ENCODE measurements at regions not wholly inside any gene's neighbourhood (a gene's known extent, or its start where the extent isn't known, plus 50 kb on each side); places are given as distances from the start of the nearest gene placed in this dataset.

DNA sequence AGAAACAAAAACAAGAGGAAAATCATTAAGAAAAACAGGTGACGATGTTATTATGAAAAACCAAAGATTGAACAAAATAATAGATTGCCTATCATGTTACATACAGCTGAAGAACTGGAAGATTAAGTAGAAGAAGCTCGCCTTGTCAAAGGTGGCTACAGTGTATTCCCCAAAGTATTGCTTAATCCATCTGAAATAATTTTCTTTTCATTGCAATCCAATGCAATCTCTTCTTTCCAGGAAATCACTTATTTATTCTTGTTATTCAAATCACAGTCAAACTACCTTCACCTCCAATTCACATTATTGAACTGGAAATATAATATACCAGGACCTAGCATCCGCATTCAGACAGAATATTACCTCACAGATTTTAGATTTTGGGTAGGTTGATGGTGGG, 235.9 kb downstream of the AHR start:
- Histone ChIP-seq H3K27me3 (no peaks in the 10 kb centered on the region), H3K4me1 (ENCODE audit: control insufficient read depth in 1 of 2, insufficient read depth in 1 of 2, low read depth in 1 of 2, low read length in 1 of 2) (no peaks in the 10 kb centered on the region), H3K9me3 (no peaks in the 10 kb centered on the region), H3K36me3 (no peaks in the 10 kb centered on the region), H3K27ac (no peak overlapping the region), H3K4me3 (ENCODE audit: low read depth in 1 of 2, low read length in 1 of 2) (no peak overlapping the region)
- TF ChIP-seq, protein P1, sequence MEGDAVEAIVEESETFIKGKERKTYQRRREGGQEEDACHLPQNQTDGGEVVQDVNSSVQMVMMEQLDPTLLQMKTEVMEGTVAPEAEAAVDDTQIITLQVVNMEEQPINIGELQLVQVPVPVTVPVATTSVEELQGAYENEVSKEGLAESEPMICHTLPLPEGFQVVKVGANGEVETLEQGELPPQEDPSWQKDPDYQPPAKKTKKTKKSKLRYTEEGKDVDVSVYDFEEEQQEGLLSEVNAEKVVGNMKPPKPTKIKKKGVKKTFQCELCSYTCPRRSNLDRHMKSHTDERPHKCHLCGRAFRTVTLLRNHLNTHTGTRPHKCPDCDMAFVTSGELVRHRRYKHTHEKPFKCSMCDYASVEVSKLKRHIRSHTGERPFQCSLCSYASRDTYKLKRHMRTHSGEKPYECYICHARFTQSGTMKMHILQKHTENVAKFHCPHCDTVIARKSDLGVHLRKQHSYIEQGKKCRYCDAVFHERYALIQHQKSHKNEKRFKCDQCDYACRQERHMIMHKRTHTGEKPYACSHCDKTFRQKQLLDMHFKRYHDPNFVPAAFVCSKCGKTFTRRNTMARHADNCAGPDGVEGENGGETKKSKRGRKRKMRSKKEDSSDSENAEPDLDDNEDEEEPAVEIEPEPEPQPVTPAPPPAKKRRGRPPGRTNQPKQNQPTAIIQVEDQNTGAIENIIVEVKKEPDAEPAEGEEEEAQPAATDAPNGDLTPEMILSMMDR (IDR thresholded peaks at IDR 0.05): no peak

DNA sequence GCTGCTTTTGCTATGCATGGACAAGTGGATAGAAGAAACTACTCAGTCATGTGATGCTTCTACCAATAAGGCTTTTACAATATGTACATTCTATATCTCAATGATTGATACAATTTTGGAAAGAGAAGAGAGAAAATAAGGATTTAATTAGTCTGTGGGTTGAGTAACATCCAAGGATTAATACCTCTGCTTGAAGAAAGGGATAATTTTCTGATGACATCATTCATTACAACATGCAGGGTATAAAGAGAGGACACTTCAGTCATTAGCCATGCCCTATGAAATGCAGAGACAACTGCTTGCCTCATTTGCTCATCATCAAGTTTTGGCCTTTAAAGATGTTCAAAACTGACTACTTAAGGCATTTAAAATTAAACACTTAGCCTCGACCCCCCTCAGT, 237.3 kb downstream of the AHR start:
- no peaks in the 10 kb centered on the region for H3K27me3 ChIP-seq
- H3K27ac ChIP-seq: no peak overlapping the region
- TF ChIP-seq, protein P1 (IDR thresholded peaks at IDR 0.05): no peak
- no peaks in the 10 kb centered on the region for H3K4me1 ChIP-seq (ENCODE audit: control insufficient read depth in 1 of 2, insufficient read depth in 1 of 2, low read depth in 1 of 2, low read length in 1 of 2)
- no peaks in the 10 kb centered on the region for H3K9me3 ChIP-seq
- H3K36me3 ChIP-seq: no peaks in the 10 kb centered on the region
- no peak overlapping the region for H3K4me3 ChIP-seq (ENCODE audit: low read depth in 1 of 2, low read length in 1 of 2)

DNA sequence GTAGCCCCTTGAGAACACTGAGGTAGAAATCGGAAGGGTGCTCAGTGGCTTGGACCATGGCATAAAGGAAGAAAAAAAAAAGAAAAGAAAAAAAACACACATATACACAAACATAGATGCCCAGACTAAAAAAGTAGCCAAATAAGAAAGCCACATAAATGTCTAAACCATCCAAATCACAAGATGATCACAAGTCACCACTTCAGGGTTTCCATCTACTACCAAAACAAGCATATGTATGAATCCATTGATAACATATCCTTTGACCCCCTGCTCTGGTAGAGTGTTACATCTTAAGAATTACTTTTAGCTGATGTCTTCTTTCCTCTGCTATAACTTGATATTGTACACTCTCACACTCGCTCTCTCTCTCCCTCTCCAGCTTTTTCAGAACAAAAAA, 245.9 kb downstream of the AHR start:
- no peaks in the 10 kb centered on the region for H3K4me1 ChIP-seq (ENCODE audit: control insufficient read depth in 1 of 2, insufficient read depth in 1 of 2, low read depth in 1 of 2, low read length in 1 of 2)
- no peaks in the 10 kb centered on the region for H3K36me3 ChIP-seq
- no peaks in the 10 kb centered on the region for H3K27me3 ChIP-seq
- H3K4me3 ChIP-seq (ENCODE audit: low read depth in 1 of 2, low read length in 1 of 2): no peak overlapping the region
- H3K9me3 ChIP-seq: no peaks in the 10 kb centered on the region
- TF ChIP-seq, protein P1 (IDR thresholded peaks at IDR 0.05): no peak
- H3K27ac ChIP-seq: no peak overlapping the region

DNA sequence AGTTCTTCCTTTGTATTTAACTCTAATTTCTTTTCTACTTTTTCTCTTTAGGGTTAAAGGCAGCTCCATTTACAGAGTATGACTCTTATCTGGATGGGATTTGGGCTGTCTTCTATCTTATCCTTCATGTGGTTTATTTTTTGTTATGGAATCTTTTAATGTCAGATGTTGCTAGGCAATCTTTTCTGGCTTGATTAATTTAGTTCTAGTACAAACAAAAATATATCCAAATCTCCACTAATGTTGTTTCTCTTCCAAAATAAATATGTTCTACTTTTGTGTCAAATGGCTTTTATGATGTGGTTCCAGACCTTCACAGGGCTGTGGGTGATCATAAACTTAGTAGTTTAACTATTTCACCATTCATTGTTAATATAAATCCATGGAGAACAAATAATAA, 246.9 kb downstream of the AHR start:
- Histone ChIP-seq H3K9me3 (no peaks in the 10 kb centered on the region), H3K27me3 (no peaks in the 10 kb centered on the region), H3K27ac (no peak overlapping the region), H3K4me3 (ENCODE audit: low read depth in 1 of 2, low read length in 1 of 2) (no peak overlapping the region), H3K4me1 (ENCODE audit: control insufficient read depth in 1 of 2, insufficient read depth in 1 of 2, low read depth in 1 of 2, low read length in 1 of 2) (no peaks in the 10 kb centered on the region), H3K36me3 (no peaks in the 10 kb centered on the region)
- TF ChIP-seq, protein P1 (IDR thresholded peaks at IDR 0.05): no peak

DNA sequence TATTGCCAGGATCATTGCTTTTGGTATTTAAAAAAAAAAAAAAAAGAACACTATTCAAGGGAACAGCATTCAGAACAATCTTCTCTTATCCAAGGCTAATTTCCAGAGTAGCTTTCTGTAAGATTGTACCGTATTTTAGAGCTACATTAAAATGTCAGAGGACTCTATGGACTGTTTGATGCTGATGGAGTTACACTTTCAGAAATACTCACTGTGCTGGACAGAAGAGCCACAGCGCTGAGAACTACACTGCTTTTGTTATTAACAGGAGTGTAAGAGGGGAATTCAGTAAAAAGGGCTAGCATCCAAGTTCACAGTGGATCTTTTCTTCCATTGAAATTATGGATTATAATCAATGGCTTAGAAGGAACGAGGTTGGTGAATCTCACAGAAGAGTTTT, 247.7 kb downstream of the AHR start:
- no peaks in the 10 kb centered on the region for H3K4me1 ChIP-seq (ENCODE audit: control insufficient read depth in 1 of 2, insufficient read depth in 1 of 2, low read depth in 1 of 2, low read length in 1 of 2)
- no peak overlapping the region for H3K4me3 ChIP-seq (ENCODE audit: low read depth in 1 of 2, low read length in 1 of 2)
- H3K27me3 ChIP-seq: no peaks in the 10 kb centered on the region
- H3K36me3 ChIP-seq: no peaks in the 10 kb centered on the region
- TF ChIP-seq, protein P1 (IDR thresholded peaks at IDR 0.05): no peak
- H3K27ac ChIP-seq: no peak overlapping the region
- no peaks in the 10 kb centered on the region for H3K9me3 ChIP-seq

DNA sequence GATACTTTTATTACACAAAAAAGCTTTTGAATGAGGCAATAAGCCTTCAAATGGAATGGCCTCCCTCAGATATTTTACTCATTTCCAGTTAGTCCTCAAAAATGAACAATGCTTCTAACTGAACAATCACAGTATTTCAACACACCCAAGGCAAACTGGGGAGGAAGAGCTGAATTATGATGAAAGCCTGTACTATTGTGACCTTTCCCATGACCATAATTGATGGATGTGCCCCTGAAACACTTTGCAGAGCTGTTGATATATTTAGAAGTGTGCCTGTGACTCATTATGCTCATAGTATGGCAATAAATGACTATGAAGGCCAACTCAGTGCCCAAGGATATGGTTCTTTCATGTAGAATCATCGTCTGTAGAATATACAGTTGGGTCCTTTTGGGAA, 248.1 kb downstream of the AHR start:
- Histone ChIP-seq H3K4me1 (ENCODE audit: control insufficient read depth in 1 of 2, insufficient read depth in 1 of 2, low read depth in 1 of 2, low read length in 1 of 2) (no peaks in the 10 kb centered on the region), H3K27me3 (no peaks in the 10 kb centered on the region), H3K4me3 (ENCODE audit: low read depth in 1 of 2, low read length in 1 of 2) (no peak overlapping the region), H3K9me3 (no peaks in the 10 kb centered on the region), H3K27ac (no peak overlapping the region), H3K36me3 (no peaks in the 10 kb centered on the region)
- TF ChIP-seq, protein P1 (IDR thresholded peaks at IDR 0.05): no peak
